ENCODE measurements at regions not wholly inside any gene's neighbourhood (a gene's known extent, or its start where the extent isn't known, plus 50 kb on each side); places are given as distances from the start of the nearest gene placed in this dataset.

GRCh38 chr9:99398241-99398640, 176.2 kb downstream of the SEC61B start:
- no peaks in the 10 kb centered on the region for H3K27me3 Mint-ChIP-seq (ENCODE audit: low read depth)
- ATAC-seq (no peak), DNase-seq (ENCODE audit: low spot score) (no peak)
- no peak overlapping the region for H3K27ac Mint-ChIP-seq
- no peaks in the 10 kb centered on the region for H3K4me1 Mint-ChIP-seq
- H3K4me3 Mint-ChIP-seq, result no peak overlapping the region
- peaks cover 26% of the 10 kb centered on the region for H3K9me3 Mint-ChIP-seq
- no peaks in the 10 kb centered on the region for H3K36me3 Mint-ChIP-seq
- TF ChIP-seq ETV6 (CRISPR knock-in tag; IDR thresholded peaks at IDR 0.05) (no peak), NFATC4 (CRISPR knock-in tag; IDR thresholded peaks at IDR 0.05) (no peak), TCF7 (CRISPR knock-in tag; IDR thresholded peaks at IDR 0.05; ENCODE audit: low read depth) (no peak), CBFB (CRISPR knock-in tag; IDR thresholded peaks at IDR 0.05; ENCODE audit: low read depth) (no peak), CREB1 (CRISPR knock-in tag; IDR thresholded peaks at IDR 0.05) (no peak), FOXJ3 (CRISPR knock-in tag; IDR thresholded peaks at IDR 0.05; ENCODE audit: borderline replicate concordance) (no peak), HMGA2 (CRISPR knock-in tag; IDR thresholded peaks at IDR 0.05) (no peak), ZNF138 (CRISPR knock-in tag; conservative IDR thresholded peaks at IDR 0.05) (no peak), TP53 (CRISPR knock-in tag; IDR thresholded peaks at IDR 0.05) (no peak), ZNF121 (CRISPR knock-in tag; IDR thresholded peaks at IDR 0.05) (no peak), GABPB1 (CRISPR knock-in tag; IDR thresholded peaks at IDR 0.05) (no peak), ZBTB21 (CRISPR knock-in tag; IDR thresholded peaks at IDR 0.05; ENCODE audit: borderline replicate concordance) (no peak), CTCF (IDR thresholded peaks at IDR 0.05) (no peak)
- POLR2A ChIA-PET, result interaction anchor here (0.7 kb wide), 1 partner anchor 1050 kb away, joined by 3 read pairs; no protein-coding TSS in a partner anchor
- CTCF ChIA-PET, result no interaction called here

- peaks cover 26% of the 10 kb centered on the region for H3K9me3 Mint-ChIP-seq
- DNase-seq (ENCODE audit: low spot score) (no peak), ATAC-seq (no peak)
- no peaks in the 10 kb centered on the region for H3K36me3 Mint-ChIP-seq
- H3K27me3 Mint-ChIP-seq (ENCODE audit: low read depth), result no peaks in the 10 kb centered on the region
- CTCF ChIA-PET, result no interaction called here
- H3K4me1 Mint-ChIP-seq, result no peaks in the 10 kb centered on the region
- H3K4me3 Mint-ChIP-seq, result no peak overlapping the region
- no peak overlapping the region for H3K27ac Mint-ChIP-seq
- POLR2A ChIA-PET, result no interaction called here
- TF ChIP-seq ZNF512 (CRISPR knock-in tag; IDR thresholded peaks at IDR 0.05; ENCODE audit: borderline replicate concordance), result no peak
- TF ChIP-seq JAZF1 (CRISPR knock-in tag; IDR thresholded peaks at IDR 0.05), result no peak
- no peak for TF ChIP-seq GABPB1 (CRISPR knock-in tag; IDR thresholded peaks at IDR 0.05)
- TF ChIP-seq AFF4 (CRISPR knock-in tag; IDR thresholded peaks at IDR 0.05; ENCODE audit: borderline replicate concordance), result no peak
- no peak for TF ChIP-seq ZNF423 (CRISPR knock-in tag; IDR thresholded peaks at IDR 0.05)
- no peak for TF ChIP-seq TCF7 (CRISPR knock-in tag; IDR thresholded peaks at IDR 0.05; ENCODE audit: low read depth)
- no peak for TF ChIP-seq ATF2 (CRISPR knock-in tag; IDR thresholded peaks at IDR 0.05; ENCODE audit: borderline replicate concordance, low read depth)
- no peak for TF ChIP-seq STAT6 (CRISPR knock-in tag; conservative IDR thresholded peaks at IDR 0.05; ENCODE audit: low read depth)
- TF ChIP-seq ZNF317 (CRISPR knock-in tag; IDR thresholded peaks at IDR 0.05; ENCODE audit: borderline replicate concordance, low read depth), result no peak
- TF ChIP-seq TP53 (CRISPR knock-in tag; IDR thresholded peaks at IDR 0.05), result no peak
- TF ChIP-seq TEAD4 (CRISPR knock-in tag; IDR thresholded peaks at IDR 0.05), result no peak
- TF ChIP-seq NR1H2 (CRISPR knock-in tag; IDR thresholded peaks at IDR 0.05), result no peak
- no peak for TF ChIP-seq RORB (CRISPR knock-in tag; IDR thresholded peaks at IDR 0.05)
- no peak for TF ChIP-seq OVOL2 (CRISPR knock-in tag; IDR thresholded peaks at IDR 0.05; ENCODE audit: borderline replicate concordance)
- no peak for TF ChIP-seq NFYB (CRISPR knock-in tag; conservative IDR thresholded peaks at IDR 0.05; ENCODE audit: low read depth)
Observed at GRCh38 chr9:99399474-99399873, 177.4 kb downstream of the SEC61B start.

All from WTC11 (cell line).